Fibroblast of the conjunctiva (primary cell): ENCODE measurements at regions not wholly inside any gene's neighbourhood (a gene's known extent, or its start where the extent isn't known, plus 50 kb on each side); places are given as distances from the start of the nearest gene placed in this dataset.
"Not testable (repeated sequence)": the region's sequence is repeated elsewhere in the genome, so short reads cannot be mapped to it uniquely, and the experiment has no call there.

Source experiments
- DNase-seq: peaks from one replicate; pipeline ENCODE4 v3.0.0-alpha.2; 2010; ENCODE audit warnings: low read depth

GRCh38 chr16:9141813-9142212, 50.4 kb downstream of the HAPSTR1 start:
- DNase-seq: no peak

- DNase-seq: no peak
Measured at GRCh38 chr16:9144106-9144505, 52.7 kb downstream of the HAPSTR1 start.

DNA sequence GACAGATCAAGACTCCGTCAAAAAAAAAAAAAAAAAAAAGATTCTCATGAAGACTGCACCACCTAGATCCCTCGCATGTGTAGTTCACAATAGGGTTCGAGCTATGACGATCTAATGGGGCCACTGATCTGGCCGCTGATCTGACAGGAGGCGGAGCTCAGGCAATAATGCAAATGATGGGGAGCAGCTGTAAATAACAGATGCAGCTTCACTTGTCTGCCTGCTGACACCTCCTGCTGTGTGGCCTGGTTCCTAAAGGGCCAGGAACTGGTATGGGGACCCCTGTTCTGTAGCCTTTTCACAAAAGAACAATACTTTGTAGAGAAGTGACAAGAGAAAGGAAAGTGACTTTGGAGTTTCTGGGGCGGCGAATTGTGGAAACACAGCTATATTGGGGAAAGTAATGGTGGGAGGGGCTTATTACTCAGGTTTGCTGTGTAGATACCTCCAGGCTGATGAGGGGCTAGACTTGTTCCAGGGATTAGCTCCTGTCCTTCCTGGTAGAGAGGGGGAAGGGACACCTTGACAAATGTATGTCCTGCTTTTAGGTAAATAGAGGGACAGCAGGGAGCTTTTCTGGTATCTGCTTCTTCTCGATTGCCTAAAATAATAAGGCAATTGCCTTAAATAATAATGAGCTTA, 57.1 kb downstream of the HAPSTR1 start:
- no peak for DNase-seq

DNA sequence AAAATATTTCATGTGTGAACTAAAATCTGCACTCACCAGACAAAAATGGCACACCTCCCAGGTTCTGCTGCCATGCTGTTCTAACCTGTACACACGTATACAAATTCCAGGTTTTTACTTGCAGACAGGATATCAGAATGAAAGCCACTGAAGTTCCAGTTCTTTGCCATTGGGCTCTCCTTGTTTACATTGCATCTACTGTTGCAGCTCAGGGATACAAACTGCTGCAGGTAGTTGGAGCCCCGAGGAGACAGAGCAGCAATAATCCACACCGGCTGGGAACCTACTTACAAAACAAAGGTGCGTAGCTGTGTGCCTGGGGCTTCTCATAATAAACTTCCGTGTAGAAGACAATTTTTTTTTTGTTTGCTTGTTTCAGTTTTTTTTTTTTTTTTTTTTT, 59.6 kb downstream of the HAPSTR1 start:
- no peak for DNase-seq

- no peak for DNase-seq
Measured at GRCh38 chr16:9151597-9151996, 60.2 kb downstream of the HAPSTR1 start.

DNA sequence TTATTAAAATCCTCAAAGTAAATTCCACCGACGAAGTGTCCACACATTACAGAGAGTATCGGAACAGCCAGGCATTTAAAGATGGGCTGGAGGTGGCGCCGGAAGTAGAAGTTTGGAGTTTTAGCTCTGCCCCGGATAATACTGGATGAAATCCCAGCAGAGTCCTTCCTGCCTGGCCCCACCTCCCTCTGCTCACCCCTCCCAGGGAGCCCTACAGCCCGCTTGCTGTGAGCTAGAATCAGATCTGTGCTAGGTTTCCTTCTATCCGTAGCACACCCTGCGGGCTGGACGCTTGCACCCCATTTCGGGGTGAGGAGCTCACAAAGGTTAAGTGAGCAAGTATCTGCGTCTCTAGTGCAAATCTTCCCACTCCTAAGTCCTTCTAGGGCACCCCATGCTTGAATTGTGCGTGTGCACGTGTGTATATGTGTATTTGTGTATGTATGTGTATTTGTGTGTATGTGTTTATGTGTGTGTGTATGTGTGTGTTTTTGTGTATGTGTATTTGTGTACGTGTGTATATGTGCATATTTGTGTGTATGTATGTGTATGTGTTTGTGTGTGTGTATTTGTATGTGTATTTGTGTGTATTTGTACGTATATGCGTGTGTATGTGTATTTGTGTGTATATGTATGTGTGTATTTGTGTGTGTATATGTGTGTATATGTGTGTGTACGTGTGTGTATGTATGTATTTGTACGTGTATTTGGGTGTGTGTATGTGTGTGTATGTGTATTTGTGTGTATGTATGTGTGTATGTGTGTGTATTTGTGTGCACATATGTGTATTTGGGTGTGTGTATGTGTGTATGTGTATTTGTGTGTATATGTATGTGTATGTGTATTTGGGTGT, 61.4 kb downstream of the HAPSTR1 start:
- DNase-seq: no peak

- no peak for DNase-seq
Measured at GRCh38 chr16:9153502-9153864, 62.0 kb downstream of the HAPSTR1 start.

GRCh38 chr16:9154567-9155410, 63.3 kb downstream of the HAPSTR1 start:
- DNase-seq: no peak

DNA sequence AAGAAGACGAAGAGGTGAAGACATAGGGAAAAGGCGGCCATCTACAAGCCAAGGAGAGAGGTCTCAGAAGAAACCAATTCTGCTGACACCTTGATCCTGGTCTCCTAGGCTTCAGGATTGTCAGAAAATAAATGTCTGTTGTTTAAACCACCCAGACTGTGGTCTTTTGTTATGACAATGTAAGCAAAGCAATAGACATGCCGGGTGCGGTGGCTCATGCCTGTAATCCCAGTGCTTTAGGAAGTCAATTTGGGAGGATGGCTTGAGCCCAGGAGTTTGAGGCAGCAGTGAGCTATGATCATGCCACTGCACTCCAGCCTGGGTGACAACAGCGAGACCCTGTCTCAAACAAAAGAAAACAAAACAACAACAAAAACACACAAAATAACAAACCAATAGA, 64.4 kb downstream of the HAPSTR1 start:
- DNase-seq: no peak

DNA sequence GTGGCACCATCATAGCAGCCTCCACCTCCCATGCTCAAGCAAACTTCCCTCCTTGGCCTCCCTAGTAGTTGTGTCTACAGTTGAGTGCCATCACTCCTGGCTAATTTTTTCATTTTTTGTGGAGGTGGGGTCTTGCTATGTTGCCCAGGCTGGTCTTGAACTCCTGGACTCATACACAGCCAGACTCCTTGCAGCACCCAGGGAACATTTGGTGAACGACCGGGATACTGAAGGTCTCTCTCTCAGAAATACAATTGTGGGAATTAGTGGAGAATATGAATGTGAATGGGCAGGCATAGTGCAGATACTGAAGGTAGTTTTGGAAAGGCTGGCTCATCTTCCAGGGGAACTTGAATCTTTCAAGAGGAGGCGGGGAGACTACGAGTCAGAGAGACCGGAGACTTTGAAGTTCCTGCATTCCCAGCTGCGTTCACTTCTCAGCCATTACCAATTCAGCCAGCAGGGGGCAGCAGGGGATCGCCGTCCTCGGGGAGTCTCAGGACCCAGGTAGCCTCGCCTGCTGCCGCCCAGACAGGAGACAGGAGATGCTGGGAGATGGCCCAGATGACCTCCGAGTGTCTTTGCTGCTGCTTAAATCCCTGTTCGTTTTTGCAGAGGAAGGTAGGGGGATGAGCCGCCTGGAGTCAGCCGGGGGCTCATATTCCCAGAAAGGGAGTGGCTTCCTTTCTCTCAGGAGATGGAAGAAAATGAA, 68.6 kb downstream of the HAPSTR1 start:
- peak; percentile 23 for DNase-seq

DNA sequence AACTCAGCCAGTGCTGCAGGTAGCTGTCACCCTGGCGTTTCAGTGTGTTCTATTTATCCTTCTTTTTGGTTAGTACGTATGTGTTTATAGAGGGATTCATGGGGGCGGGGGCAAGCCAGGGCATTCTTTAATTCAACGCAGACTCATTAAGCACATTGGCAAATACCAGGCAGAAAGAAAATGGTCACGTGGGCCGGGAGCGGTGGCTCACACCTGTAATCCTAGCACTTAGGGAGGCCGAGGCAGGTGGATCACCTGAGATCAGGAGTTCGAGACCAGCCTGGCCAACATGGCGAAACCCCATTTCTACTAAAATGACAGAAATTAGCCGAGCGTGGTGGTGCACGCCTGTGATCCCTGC, 69.1 kb downstream of the HAPSTR1 start:
- no peak for DNase-seq

- DNase-seq: no peak
Measured at GRCh38 chr16:9165681-9166080, 74.2 kb downstream of the HAPSTR1 start.

GRCh38 chr16:9166326-9166993, 75.0 kb downstream of the HAPSTR1 start:
- not testable (repeated sequence) for DNase-seq

GRCh38 chr16:9169094-9169493, 77.7 kb downstream of the HAPSTR1 start:
- DNase-seq: no peak

DNA sequence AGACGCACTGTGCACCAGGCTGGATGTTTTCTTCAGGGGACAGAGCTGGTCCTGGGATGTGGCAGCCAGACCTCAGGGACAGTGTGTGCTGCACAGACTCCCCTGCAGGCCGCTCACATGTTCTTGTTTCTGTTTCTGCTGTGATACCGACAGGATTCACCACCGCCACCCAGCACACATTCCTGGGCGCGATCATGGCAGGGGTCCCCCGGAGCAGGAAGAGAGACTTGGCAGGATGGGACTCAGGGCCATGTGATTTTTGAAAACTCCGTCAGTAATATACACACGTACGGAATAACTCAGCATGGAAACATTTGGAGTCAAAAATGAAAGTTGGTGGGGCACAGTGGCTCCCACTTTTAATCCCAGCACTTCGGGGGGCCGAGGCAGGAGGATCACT, 79.0 kb downstream of the HAPSTR1 start:
- no peak for DNase-seq

- no peak for DNase-seq
Measured at GRCh38 chr16:9176547-9177418, 85.3 kb downstream of the HAPSTR1 start.

DNA sequence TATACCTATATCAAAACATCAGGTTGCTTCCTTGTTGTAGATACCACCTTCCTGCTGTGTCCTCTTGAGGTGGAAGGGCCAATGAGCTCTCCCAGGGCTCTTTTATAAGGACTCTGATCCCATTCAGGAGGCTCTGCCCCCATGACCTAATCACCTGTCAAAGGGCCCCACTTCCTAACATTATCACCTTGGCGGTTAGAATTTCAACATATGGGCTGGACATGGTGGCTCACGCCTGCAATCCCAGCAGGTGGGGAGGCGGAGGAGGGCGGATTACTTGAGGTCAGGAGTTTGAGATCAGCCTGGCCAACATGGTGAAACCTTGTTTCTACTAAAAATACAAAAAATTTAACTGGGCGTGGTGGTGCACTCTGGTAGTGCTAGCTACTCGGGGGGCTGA, 86.4 kb downstream of the HAPSTR1 start:
- DNase-seq: no peak

DNA sequence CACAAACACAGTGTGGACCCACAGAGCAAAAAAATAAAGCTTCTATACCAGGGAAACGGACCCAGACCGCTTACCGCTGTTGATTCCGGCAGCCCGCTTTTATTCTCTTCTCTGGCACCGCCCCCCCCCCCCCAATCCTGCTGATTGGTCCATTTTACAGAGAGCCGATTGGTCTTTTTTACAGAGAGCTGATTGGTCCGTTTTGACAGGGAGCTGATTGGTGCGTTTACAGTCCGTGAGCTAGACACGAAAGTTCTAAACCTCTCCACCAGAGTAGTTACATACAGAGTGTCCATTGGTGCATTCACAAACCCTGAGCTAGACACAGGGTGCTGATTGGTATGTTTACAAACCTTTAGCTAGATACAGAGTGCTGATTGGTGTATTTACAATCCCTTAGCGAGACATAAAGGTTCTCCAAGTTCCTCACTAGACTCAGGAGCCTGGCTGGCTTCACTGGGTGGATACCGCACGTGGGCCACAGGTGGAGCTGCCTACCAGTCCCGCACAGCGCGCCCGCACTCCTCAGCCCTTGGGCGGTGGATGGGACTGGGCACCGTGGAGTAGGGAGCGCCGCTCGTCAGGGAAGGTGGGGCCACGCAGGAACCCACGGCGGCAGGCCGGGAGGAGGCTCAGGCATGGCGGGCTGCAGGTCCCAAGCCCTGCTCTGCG, 92.4 kb downstream of the HAPSTR1 start:
- DNase-seq: no peak

DNA sequence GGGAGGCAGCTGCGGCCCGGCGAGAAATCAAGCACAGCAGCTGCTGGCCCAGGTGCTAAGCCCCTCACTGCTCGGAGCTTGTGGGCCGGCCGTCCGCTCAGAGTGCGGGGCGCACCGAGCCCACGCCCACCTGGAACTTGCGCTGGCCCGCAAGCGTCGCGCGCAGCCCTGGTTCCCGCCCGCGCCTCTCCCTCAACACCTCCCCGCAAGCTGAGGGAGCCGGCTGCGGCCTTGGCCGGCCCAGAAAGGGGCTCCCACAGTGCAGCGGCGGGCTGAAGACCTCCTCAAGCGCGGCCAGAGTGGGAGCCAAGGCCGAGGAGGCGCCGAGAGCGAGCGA, 92.9 kb downstream of the HAPSTR1 start:
- DNase-seq: no peak

DNA sequence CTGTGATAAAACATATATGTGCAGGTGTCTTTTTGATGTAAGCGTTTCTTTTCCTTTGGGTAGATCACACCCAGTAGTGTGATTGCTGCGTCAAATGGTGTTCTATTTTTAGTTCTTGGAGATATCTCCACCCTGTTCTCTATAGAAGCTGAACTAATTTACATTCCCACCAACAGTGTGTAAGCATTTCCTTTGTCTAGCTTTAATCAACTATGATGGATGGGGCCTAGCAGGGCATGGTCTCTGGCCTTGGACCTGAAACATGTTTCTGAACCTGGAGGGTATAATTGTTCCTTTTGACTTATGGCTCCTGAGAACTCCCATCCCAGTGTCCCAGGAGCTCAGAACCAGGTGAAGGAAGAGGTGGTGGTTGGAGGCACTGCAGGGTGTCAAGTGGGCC, 93.9 kb downstream of the HAPSTR1 start:
- no peak for DNase-seq
